Head of caudate nucleus (tissue), 42 donors: ENCODE measurements at regions not wholly inside any gene's neighbourhood (a gene's known extent, or its start where the extent isn't known, plus 50 kb on each side); places are given as distances from the start of the nearest gene placed in this dataset.
A peak's percentile ranks its signal among the peaks of the same experiment; 100 is the strongest.
"Not testable (repeated sequence)": the region's sequence is repeated elsewhere in the genome, so short reads cannot be mapped to it uniquely, and the experiment has no call there.

ENCODE experiments used
- DNase-seq, 42 donors: peaks; one replicate each; pipeline versions ENCODE4 v3.0.0 to v3.0.0-alpha.2; 2020 to 2021; ENCODE audit warnings: mixed read lengths in 7 of 42
- intact Hi-C: fragments of 100-400 bp; cut with DNase I; formaldehyde crosslinking; loops from one replicate; pipeline ENCODE4 v1.15.0; 2022

DNA sequence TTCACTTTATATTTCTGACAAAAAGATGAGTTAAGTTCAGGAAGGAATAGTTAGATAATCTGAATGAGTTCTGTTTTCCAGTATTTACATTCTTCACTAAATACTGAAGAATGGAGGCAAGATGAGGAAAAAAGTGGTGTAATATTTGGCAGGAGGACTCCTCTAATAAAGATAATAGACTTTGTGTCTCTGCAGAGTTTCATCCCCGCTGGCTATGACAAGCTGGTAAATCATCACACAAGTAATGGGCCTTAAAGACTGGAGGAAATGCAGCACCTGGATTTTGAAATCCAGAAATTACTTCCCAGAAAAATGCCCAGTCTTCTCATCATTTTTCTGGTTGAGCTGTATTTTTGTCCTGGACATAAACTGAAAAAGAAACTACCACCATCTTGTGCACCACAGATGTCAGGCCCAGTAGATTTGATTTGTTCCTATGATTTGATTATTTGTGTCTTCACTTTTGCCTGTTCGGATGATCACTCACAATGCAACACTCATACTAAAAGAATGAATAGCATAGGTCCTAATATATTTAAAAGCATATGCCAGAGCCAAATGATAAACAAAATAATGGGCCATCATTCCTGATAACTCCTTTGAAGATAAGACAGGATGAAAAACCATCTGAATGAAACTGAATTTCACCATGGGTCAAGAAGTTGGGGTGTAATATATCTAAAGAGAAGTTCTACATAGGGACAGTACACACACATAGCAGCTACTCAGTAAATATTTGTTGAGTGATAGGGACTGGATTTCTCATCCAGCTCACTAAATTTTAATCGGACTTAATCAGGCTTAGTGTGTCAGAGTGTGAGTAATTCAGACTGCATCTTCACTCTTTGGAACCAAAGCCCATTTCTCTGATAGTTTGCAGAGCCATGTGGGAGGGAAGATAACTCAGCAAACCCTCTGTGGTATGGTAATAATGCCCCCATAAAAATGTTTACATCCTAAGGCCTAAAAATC, 200.5 kb downstream of the HINT1 start:
- intact Hi-C loops, result no loop called here
- DNase-seq, result no peak

- no peak for DNase-seq
- intact Hi-C loops, result no loop called here
These were observed 201.3 kb downstream of the HINT1 start for GRCh38 chr5:130963798-130964197.

GRCh38 chr5:130957151-130957550, 207.9 kb downstream of the HINT1 start:
- intact Hi-C loops, result no loop called here
- no peak for DNase-seq

GRCh38 chr5:130955041-130955440, 210.0 kb downstream of the HINT1 start:
- intact Hi-C loops, result no loop called here
- no peak for DNase-seq

DNA sequence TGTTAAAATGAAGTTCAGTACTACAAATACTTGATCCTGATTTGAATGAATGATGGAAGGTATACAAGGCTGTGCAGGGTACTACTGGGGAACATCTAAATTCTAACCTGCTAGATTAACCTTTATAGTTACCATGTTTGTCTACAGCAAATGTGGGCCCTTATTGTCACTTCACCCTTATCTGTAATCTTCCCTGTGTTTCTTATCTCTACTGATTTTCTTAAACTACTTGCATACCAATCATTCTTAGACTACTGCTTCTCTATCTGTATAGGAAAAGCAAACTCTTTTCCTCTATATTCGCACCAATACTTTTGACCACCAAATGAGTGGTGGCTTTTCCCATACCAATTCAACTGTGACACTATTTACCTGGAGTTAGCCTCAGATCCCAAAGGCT, 210.7 kb downstream of the HINT1 start:
- intact Hi-C loops, result no loop called here
- no peak for DNase-seq

- no peak for DNase-seq
- intact Hi-C loops, result no loop called here
These were observed 226.0 kb downstream of the HINT1 start for GRCh38 chr5:130939059-130939458.

DNA sequence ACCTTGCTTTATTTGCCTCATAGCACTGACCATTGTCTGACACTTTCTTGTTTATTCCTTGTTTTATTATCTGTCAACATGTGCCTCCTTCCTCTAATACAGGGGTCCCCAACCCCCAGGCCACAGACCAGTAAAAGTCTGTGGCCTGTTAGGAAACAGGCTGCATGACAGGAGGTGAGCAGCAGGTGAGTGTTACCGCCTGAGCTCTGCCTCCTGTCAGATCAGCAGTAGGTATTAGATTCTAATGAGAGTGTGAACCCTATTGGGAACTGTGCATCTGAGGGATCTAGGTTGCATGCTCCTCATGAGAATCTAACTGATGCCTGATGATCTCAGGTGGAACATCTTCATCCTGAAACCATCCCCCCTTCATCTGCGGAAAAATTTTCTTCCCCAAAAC, 228.0 kb downstream of the HINT1 start:
- intact Hi-C loops, result no loop called here
- DNase-seq, result no peak

DNA sequence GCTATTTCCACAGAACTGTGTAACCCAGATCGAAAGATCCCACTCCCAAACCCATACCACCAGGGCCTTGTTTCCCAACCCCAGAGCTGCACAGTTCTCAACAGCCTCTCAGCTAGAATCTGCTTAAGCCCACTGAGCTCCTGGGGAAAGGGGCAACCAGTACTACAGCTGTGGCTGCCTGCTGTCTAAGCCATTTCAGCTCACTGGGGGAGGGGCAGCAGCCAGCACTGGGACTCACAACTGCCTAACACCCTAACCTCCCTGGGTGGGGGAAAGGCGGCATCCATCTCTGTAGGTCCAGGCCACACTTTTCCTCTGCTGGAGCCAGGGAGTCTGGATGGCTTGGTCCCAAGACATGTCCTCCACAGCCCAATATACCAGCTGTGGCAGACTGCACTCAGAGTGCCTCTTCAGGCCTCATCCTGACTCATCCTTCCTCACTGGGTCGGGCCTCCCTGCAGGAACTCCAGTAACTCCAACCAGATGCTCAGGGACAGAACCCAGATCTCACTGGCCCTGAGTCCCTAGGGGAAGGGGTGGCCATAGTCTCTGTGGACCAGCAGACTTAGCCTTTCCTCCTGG, 241.4 kb downstream of the HINT1 start:
- intact Hi-C loops, result no loop called here
- no peak for DNase-seq

- intact Hi-C loops, result no loop called here
These were observed 253.0 kb downstream of the HINT1 start for GRCh38 chr5:130912088-130912487.

GRCh38 chr5:130908186-130908585, 256.9 kb downstream of the HINT1 start:
- intact Hi-C loops, result no loop called here
- DNase-seq, result no peak

More at GRCh38 chr5:130912088-130912487, 253.0 kb downstream of the HINT1 start:
- DNase-seq, result no peak

DNA sequence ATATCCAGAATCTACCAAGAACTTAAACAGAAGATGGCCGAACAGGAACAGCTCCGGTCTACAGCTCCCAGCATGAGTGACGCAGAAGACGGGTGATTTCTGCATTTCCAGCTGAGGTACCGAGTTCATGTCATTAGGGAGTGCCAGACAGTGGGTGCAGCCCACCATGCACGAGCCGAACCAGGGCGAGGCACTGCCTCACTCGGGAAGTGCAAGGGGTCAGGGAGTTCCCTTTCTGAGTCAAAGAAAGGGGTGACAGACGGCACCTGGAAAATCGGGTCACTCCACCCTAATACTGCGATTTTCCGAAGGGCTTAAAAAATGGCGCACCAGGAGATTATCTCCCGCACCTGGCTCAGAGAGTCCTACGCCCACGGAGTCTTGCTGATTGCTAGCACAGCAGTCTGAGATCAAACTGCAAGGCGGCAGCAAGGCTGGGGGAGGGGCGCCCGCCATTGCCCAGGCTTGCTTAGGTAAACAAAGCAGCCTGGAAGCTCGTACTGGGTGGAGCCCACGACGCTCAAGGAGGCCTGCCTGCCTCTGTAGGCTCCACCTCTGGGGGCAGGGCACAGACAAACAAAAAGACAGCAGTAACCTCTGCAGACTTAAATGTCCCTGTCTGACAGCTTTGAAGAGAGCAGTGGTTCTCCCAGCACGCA, 267.4 kb downstream of the HINT1 start:
- intact Hi-C loops, result not testable (repeated sequence)

DNA sequence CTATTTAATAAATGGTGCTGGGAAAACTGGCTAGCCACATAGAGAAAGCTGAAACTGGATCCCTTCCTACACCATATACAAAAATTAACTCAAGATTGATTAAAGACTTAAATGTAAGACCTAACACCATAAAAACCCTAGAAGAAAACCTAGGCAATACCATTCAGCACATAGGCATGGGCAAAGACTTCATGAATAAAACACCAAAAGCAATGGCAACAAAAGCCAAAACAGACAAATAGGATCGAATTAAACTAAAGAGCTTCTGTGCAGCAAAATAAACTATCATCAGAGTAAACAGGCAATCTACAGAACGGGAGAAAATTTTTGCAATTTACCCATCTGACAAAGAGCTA, 267.9 kb downstream of the HINT1 start:
- not testable (repeated sequence) for DNase-seq

More for the DNA sequence above, 267.4 kb downstream of the HINT1 start:
- not testable (repeated sequence) for DNase-seq

GRCh38 chr5:130896636-130897035, 268.4 kb downstream of the HINT1 start:
- intact Hi-C loops, result no loop called here

More for the DNA sequence above, 267.9 kb downstream of the HINT1 start:
- intact Hi-C loops, result not testable (repeated sequence)

GRCh38 chr5:130893006-130893405, 272.1 kb downstream of the HINT1 start:
- no peak for DNase-seq
- intact Hi-C loops, result no loop called here

More at GRCh38 chr5:130896636-130897035, 268.4 kb downstream of the HINT1 start:
- no peak for DNase-seq

DNA sequence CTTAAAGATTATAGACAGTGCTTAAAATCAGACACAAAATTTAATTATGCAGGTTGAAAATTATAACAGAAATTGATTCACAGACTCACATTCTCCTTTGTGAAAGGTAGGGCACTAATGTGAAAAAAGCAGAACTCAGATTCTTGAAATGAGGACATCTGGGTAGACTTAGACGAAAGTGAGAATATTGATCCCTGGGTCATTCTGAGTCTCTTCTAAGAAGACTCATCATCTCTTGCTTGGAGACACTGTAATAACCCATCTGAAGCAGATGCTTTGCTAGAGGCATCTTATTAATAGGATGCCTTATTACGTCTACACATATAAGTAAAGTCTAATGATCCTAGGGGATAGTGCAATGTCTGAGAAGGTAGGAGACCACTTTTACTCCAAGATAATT, 274.4 kb downstream of the HINT1 start:
- DNase-seq, result no peak
- intact Hi-C loops, result no loop called here

- intact Hi-C loops, result no loop called here
- DNase-seq, result no peak
These were observed 279.4 kb downstream of the HINT1 start for GRCh38 chr5:130885691-130886090.

- intact Hi-C loops, result no loop called here
- DNase-seq, result no peak
These were observed 280.0 kb downstream of the HINT1 start for GRCh38 chr5:130885027-130885426.

DNA sequence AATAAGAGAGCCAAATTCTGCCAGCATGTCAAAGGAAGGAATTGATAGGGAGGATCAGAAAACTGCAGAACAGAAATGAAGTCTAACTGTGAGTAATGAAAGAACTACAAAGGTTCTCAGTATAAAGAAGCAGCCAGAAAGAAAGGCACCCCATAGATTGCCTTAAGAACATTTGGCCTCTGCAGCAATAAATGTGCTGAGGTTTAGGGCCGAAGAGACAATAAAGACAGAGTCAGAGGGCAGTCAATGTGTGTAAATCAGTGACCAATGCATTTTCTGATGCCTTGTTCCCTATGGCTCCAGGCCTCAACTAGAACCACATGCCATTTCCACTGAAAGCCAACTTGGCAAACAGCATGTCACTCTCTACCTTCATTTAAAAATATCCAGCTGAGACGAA, 281.0 kb downstream of the HINT1 start:
- intact Hi-C loops, result no loop called here
- no peak for DNase-seq

- intact Hi-C loops, result no loop called here
- no peak for DNase-seq
These were observed 289.4 kb downstream of the HINT1 start for GRCh38 chr5:130875656-130876055.

DNA sequence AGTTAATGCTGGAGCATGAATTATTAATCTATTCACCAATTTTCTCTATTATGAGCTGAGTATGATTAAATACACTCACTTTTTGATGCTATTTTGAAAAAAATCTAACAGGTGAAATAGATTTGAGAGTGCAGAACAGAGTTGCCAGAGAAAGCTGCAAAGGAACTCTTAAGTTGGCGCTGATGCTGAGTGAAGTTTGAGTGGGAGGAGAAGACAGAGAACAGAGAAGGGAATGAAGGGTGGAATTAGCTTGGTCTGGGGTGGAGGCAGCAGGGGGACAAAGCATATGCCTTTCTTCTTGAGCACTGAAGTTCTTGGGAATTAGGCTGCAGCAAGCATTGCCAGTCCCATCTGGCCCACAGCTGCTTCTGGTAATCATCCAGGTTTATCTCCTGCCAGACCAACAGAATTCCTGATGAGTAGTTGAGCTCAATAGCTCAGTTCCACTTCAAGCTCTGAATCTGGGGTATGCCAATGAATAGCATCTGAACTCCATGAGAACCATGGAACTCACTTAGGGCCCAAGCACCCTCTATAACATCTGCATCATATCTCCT, 290.1 kb downstream of the HINT1 start:
- peak in 14 of 42 donors; percentile 3 to 54 (median 18) for DNase-seq
- intact Hi-C loops, result no loop called here
